GOT3 (cell line): ENCODE measurements at regions not wholly inside any gene's neighbourhood (a gene's known extent, or its start where the extent isn't known, plus 50 kb on each side); places are given as distances from the start of the nearest gene placed in this dataset.

Experiments
- DNase-seq: peaks from one replicate; lab custom pipeline; 2025; ENCODE audit warnings: mixed read lengths; lab: John Stamatoyannopoulos, UW

GRCh38 chr5:4384649-4385048 is 755.5 kb upstream of the ADAMTS16 start:
- no peak for DNase-seq

GRCh38 chr5:4386152-4386551 is 754.0 kb upstream of the ADAMTS16 start:
- no peak for DNase-seq

- no peak for DNase-seq
Measured at GRCh38 chr5:4387290-4387689, 752.8 kb upstream of the ADAMTS16 start.

- DNase-seq: no peak
Measured at GRCh38 chr5:4395752-4396151, 744.4 kb upstream of the ADAMTS16 start.

- no peak for DNase-seq
Measured at GRCh38 chr5:4405614-4406219, 734.4 kb upstream of the ADAMTS16 start.

GRCh38 chr5:4410151-4410550 is 730.0 kb upstream of the ADAMTS16 start:
- no peak for DNase-seq

GRCh38 chr5:4411664-4412063 is 728.5 kb upstream of the ADAMTS16 start:
- no peak for DNase-seq

GRCh38 chr5:4413996-4414395 is 726.1 kb upstream of the ADAMTS16 start:
- DNase-seq: no peak

GRCh38 chr5:4418084-4418483 is 722.0 kb upstream of the ADAMTS16 start:
- DNase-seq: no peak

GRCh38 chr5:4419281-4419680 is 720.8 kb upstream of the ADAMTS16 start:
- no peak for DNase-seq

GRCh38 chr5:4420177-4420576 is 720.0 kb upstream of the ADAMTS16 start:
- DNase-seq: no peak

- no peak for DNase-seq
Measured at GRCh38 chr5:4420681-4421080, 719.4 kb upstream of the ADAMTS16 start.

- no peak for DNase-seq
Measured at GRCh38 chr5:4422247-4422646, 717.9 kb upstream of the ADAMTS16 start.

- no peak for DNase-seq
Measured at GRCh38 chr5:4424895-4425294, 715.2 kb upstream of the ADAMTS16 start.

GRCh38 chr5:4440536-4440935 is 699.6 kb upstream of the ADAMTS16 start:
- DNase-seq: no peak

- DNase-seq: no peak
Measured at GRCh38 chr5:4442221-4442620, 697.9 kb upstream of the ADAMTS16 start.

GRCh38 chr5:4447657-4448056 is 692.5 kb upstream of the ADAMTS16 start:
- DNase-seq: no peak

- no peak for DNase-seq
Measured at GRCh38 chr5:4453655-4454054, 686.5 kb upstream of the ADAMTS16 start.

- no peak for DNase-seq
Measured at GRCh38 chr5:4479426-4479825, 660.7 kb upstream of the ADAMTS16 start.

- DNase-seq: no peak
Measured at GRCh38 chr5:4480528-4481349, 659.4 kb upstream of the ADAMTS16 start.

- DNase-seq: no peak
Measured at GRCh38 chr5:4487581-4487980, 652.5 kb upstream of the ADAMTS16 start.

GRCh38 chr5:4511996-4512656 is 628.0 kb upstream of the ADAMTS16 start:
- no peak for DNase-seq

- no peak for DNase-seq
Measured at GRCh38 chr5:4513381-4513780, 626.7 kb upstream of the ADAMTS16 start.
